ENCODE measurements at regions not wholly inside any gene's neighbourhood (a gene's known extent, or its start where the extent isn't known, plus 50 kb on each side); places are given as distances from the start of the nearest gene placed in this dataset.
A peak's percentile ranks its signal among the peaks of the same experiment; 100 is the strongest.

- no peaks in the 10 kb centered on the region for H3K27me3 ChIP-seq
- no peaks in the 10 kb centered on the region for H3K9me3 ChIP-seq
- TF ChIP-seq, protein P1, sequence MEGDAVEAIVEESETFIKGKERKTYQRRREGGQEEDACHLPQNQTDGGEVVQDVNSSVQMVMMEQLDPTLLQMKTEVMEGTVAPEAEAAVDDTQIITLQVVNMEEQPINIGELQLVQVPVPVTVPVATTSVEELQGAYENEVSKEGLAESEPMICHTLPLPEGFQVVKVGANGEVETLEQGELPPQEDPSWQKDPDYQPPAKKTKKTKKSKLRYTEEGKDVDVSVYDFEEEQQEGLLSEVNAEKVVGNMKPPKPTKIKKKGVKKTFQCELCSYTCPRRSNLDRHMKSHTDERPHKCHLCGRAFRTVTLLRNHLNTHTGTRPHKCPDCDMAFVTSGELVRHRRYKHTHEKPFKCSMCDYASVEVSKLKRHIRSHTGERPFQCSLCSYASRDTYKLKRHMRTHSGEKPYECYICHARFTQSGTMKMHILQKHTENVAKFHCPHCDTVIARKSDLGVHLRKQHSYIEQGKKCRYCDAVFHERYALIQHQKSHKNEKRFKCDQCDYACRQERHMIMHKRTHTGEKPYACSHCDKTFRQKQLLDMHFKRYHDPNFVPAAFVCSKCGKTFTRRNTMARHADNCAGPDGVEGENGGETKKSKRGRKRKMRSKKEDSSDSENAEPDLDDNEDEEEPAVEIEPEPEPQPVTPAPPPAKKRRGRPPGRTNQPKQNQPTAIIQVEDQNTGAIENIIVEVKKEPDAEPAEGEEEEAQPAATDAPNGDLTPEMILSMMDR (IDR thresholded peaks at IDR 0.05 in 4 of 5, conservative IDR thresholded peaks at IDR 0.05 in 1 of 5), result no peak
- TF ChIP-seq POLR2A (IDR thresholded peaks at IDR 0.05), result no peak
- no peaks in the 10 kb centered on the region for H3K36me3 ChIP-seq
- H3K4me3 ChIP-seq, result no peak overlapping the region
- in situ Hi-C loops (cut with MboI; ENCODE audit: low sequenced_read_pairs in 4 of 4) (no loop called here), intact Hi-C loops (cut with DNase I; ENCODE audit: low total_unique reads) (loop anchor here (5.0 kb wide), 2 partner anchors 215 to 1090 kb away; no protein-coding TSS in a partner anchor)
- H3K4me1 ChIP-seq, result peaks cover 16 to 24% of the 10 kb centered on the region in 2 donors
- no peak for DNase-seq
- no peak for ATAC-seq
- peak overlapping the region in 1 of 4 donors; percentile 27 for H3K27ac ChIP-seq
These were observed 291.6 kb downstream of the TLE1 start for GRCh38 chr9:81397481-81398381.

DNA sequence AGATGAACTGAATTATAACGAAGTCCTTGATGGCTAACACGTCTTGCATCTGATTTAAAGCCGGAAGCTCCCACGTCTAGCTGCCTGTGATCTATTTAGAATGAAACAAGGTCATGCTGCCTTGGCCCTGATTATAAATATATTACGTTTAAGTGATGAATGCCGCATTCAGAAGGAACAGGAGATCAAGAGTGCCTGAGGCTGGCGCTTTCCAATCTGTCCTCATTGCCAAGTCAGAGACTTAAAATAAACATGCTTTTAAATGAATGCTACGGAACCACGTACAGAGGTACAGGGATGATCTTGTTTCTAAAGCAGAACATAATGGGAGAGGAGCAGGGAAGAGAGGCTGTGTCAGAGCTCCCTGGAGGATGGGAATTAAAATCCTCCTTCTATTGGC, 292.8 kb downstream of the TLE1 start:
- ATAC-seq, result peak in 1 of 2 donors; percentile 48
- in situ Hi-C loops (cut with MboI; ENCODE audit: low sequenced_read_pairs in 4 of 4), result no loop called here
- intact Hi-C loops (cut with DNase I; ENCODE audit: low total_unique reads), result loop anchor here (5.0 kb wide), 2 partner anchors 216 to 1091 kb away; no protein-coding TSS in a partner anchor

DNA sequence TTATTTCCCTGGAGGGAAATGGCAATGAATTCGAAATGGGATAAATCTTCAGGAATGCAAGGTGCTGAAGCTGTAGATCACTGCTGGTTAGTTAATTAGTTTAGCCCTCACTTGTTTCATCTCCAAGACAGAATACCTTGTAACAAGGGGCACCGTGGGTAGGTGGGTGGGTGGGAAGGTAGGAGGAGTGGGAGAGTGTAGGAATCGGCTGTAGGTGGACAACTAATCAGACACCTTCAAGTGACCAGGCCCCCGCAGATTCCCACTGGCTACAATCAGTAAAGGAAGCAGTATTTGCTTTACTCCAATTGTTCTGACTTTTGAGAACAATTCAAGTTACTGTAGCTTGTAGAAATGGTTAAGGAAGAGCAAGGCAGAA, 293.7 kb downstream of the TLE1 start:
- Histone ChIP-seq H3K4me3 (no peak overlapping the region), H3K36me3 (no peaks in the 10 kb centered on the region), H3K27me3 (no peaks in the 10 kb centered on the region), H3K9me3 (no peaks in the 10 kb centered on the region), H3K27ac (peak overlapping the region in 3 of 4 donors; percentile 4 to 29 (median 25)), H3K4me1 (peaks cover 16 to 24% of the 10 kb centered on the region in 2 donors)
- in situ Hi-C loops (cut with MboI; ENCODE audit: low sequenced_read_pairs in 4 of 4), result no loop called here
- ATAC-seq, result no peak
- no peak for DNase-seq
- intact Hi-C loops (cut with DNase I; ENCODE audit: low total_unique reads), result loop anchor here (2.0 to 5.0 kb wide), 3 partner anchors 17 to 1092 kb away; no protein-coding TSS in a partner anchor
- no peak for TF ChIP-seq POLR2A (IDR thresholded peaks at IDR 0.05)
- TF ChIP-seq, protein P1 (IDR thresholded peaks at IDR 0.05 in 4 of 5, conservative IDR thresholded peaks at IDR 0.05 in 1 of 5), result no peak

More for the DNA sequence above, 292.8 kb downstream of the TLE1 start:
- Histone ChIP-seq H3K27ac (peak overlapping the region in 2 of 4 donors; percentile 27 to 38), H3K4me3 (no peak overlapping the region), H3K36me3 (no peaks in the 10 kb centered on the region), H3K27me3 (no peaks in the 10 kb centered on the region), H3K9me3 (no peaks in the 10 kb centered on the region), H3K4me1 (peaks cover 16 to 24% of the 10 kb centered on the region in 2 donors)
- no peak for DNase-seq
- TF ChIP-seq POLR2A (IDR thresholded peaks at IDR 0.05), result no peak
- TF ChIP-seq, protein P1 (IDR thresholded peaks at IDR 0.05 in 4 of 5, conservative IDR thresholded peaks at IDR 0.05 in 1 of 5), result no peak

- peak overlapping the region; percentile 29 to 66 (median 60) for H3K27ac ChIP-seq
- intact Hi-C loops (cut with DNase I; ENCODE audit: low total_unique reads), result loop anchor here (2.0 to 5.0 kb wide), 3 partner anchors 18 to 1092 kb away; no protein-coding TSS in a partner anchor
These were observed 294.3 kb downstream of the TLE1 start for GRCh38 chr9:81394881-81395675.

More at GRCh38 chr9:81394881-81395675, 294.3 kb downstream of the TLE1 start:
- peaks cover 16 to 24% of the 10 kb centered on the region in 2 donors for H3K4me1 ChIP-seq
- in situ Hi-C loops (cut with MboI; ENCODE audit: low sequenced_read_pairs in 4 of 4), result no loop called here
- no peak for TF ChIP-seq POLR2A (IDR thresholded peaks at IDR 0.05)
- TF ChIP-seq, protein P1 (IDR thresholded peaks at IDR 0.05 in 4 of 5, conservative IDR thresholded peaks at IDR 0.05 in 1 of 5), result no peak
- H3K27me3 ChIP-seq, result no peaks in the 10 kb centered on the region
- H3K9me3 ChIP-seq, result no peaks in the 10 kb centered on the region
- H3K36me3 ChIP-seq, result no peaks in the 10 kb centered on the region
- DNase-seq (no peak), ATAC-seq (peak in 1 of 2 donors; percentile 46)
- H3K4me3 ChIP-seq, result no peak overlapping the region
